DOHH2 (cell line): ENCODE measurements at regions not wholly inside any gene's neighbourhood (a gene's known extent, or its start where the extent isn't known, plus 50 kb on each side); places are given as distances from the start of the nearest gene placed in this dataset.

ENCODE experiments used
- H3F3A ChIP-seq: fragments of 200-600 bp; sonication (generic), shearing (Covaris generic); 2 replicates; pipeline ENCODE4 v1.6.0; 2016; ENCODE audit warnings: antibody characterized with exemption, mild to moderate bottlenecking; ENCODE audit not compliant: control insufficient read depth, insufficient read depth
- H3K27ac ChIP-seq: fragments of 200-600 bp; sonication (generic); 2 replicates; pipeline ENCODE4 v1.5.1; 2014; ENCODE audit warnings: low read depth, mild to moderate bottlenecking, low read length, moderate library complexity
- H3K27me3 ChIP-seq: fragments of 200-600 bp; sonication (generic); 2 replicates; pipeline ENCODE4 v1.6.1; 2014; ENCODE audit warnings: mild to moderate bottlenecking, low read length, mixed read lengths; ENCODE audit not compliant: control insufficient read depth
- H3K36me3 ChIP-seq: fragments of 200-600 bp; sonication (generic); 2 replicates; pipeline ENCODE4 v1.6.1; 2014; ENCODE audit warnings: mild to moderate bottlenecking, low read length, moderate library complexity, mixed read lengths; ENCODE audit not compliant: control insufficient read depth
- H3K4me1 ChIP-seq: fragments of 200-600 bp; sonication (generic); 2 replicates; pipeline ENCODE4 v1.6.1; 2014; ENCODE audit warnings: mild to moderate bottlenecking, low read length, mixed read lengths; ENCODE audit not compliant: control insufficient read depth
- H3K4me2 ChIP-seq: fragments of 200-600 bp; sonication (generic); 2 replicates; pipeline ENCODE4 v1.6.0; 2014; ENCODE audit warnings: mild to moderate bottlenecking, low read length, moderate library complexity
- H3K4me3 ChIP-seq: fragments of 200-600 bp; sonication (generic); 2 replicates; pipeline ENCODE4 v1.5.1; 2014; ENCODE audit warnings: mild to moderate bottlenecking, low read length, mixed read lengths
- H3K79me2 ChIP-seq: fragments of 200-600 bp; sonication (generic); 2 replicates; pipeline ENCODE4 v1.6.1; 2014; ENCODE audit warnings: mild to moderate bottlenecking, low read length, mixed read lengths; ENCODE audit not compliant: control insufficient read depth
- H3K9me2 ChIP-seq: fragments of 200-600 bp; sonication (generic); replicated peaks from 2 replicates; pipeline ENCODE4 v1.6.1; 2014; ENCODE audit warnings: mild to moderate bottlenecking, low read length, mixed read lengths; ENCODE audit not compliant: control insufficient read depth
- H3K9me3 ChIP-seq: fragments of 200-600 bp; sonication (generic); 2 replicates; pipeline ENCODE4 v1.6.1; 2014; ENCODE audit warnings: antibody characterized with exemption, low read length, mixed read lengths; ENCODE audit not compliant: control insufficient read depth, insufficient read depth
- H4K20me1 ChIP-seq: fragments of 200-600 bp; sonication (generic); 2 replicates; pipeline ENCODE4 v1.6.0; 2014; ENCODE audit warnings: low read depth, mild to moderate bottlenecking, antibody characterized with exemption, low read length, moderate library complexity; ENCODE audit not compliant: control insufficient read depth, insufficient read depth
- EZH2phosphoT487 ChIP-seq: fragments of 200-600 bp; sonication (generic); IDR thresholded peaks from 2 replicates; pipeline ENCODE4 v1.6.1; 2017; ENCODE audit warnings: borderline replicate concordance, mild to moderate bottlenecking, antibody characterized with exemption, low read length, moderate library complexity, mixed read lengths
- TF ChIP-seq, protein P1 (sequence below): fragments of 200-600 bp; sonication (generic); IDR thresholded peaks from one replicate; pipeline ENCODE4 v1.5.1; 2014; ENCODE audit warnings: antibody characterized with exemption, mild to moderate bottlenecking, low read depth, low read length; ENCODE audit not compliant: poor library complexity, severe bottlenecking

DNA sequence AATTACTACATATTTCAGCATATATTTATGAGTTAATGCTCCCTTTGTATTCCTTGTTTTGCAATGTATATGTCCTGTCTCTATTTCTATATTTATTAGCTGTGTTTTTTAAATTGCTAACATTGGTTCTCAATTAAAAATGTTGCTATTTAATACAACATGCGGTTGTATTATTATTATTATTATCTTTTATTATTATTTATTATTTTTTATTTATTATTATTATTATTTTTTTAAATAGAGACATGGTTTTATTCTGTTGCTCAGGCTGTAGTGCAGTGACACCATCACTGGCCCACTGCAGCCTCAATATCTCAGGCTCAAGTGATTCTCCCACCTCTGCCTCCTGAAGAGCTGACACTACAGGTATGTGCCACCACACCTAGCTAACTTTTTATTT lies 1005.9 kb upstream of the ADGRL3 start:
- H3F3A ChIP-seq: no peaks in the 10 kb centered on the region
- H3K9me3 ChIP-seq: no peaks in the 10 kb centered on the region
- no peaks in the 10 kb centered on the region for H3K36me3 ChIP-seq
- no peaks in the 10 kb centered on the region for H3K27me3 ChIP-seq
- H3K9me2 ChIP-seq: no peaks in the 10 kb centered on the region
- H3K79me2 ChIP-seq: no peaks in the 10 kb centered on the region
- no peak overlapping the region for H3K27ac ChIP-seq
- H3K4me2 ChIP-seq: no peak overlapping the region
- TF ChIP-seq EZH2phosphoT487: no peak
- TF ChIP-seq, protein P1, sequence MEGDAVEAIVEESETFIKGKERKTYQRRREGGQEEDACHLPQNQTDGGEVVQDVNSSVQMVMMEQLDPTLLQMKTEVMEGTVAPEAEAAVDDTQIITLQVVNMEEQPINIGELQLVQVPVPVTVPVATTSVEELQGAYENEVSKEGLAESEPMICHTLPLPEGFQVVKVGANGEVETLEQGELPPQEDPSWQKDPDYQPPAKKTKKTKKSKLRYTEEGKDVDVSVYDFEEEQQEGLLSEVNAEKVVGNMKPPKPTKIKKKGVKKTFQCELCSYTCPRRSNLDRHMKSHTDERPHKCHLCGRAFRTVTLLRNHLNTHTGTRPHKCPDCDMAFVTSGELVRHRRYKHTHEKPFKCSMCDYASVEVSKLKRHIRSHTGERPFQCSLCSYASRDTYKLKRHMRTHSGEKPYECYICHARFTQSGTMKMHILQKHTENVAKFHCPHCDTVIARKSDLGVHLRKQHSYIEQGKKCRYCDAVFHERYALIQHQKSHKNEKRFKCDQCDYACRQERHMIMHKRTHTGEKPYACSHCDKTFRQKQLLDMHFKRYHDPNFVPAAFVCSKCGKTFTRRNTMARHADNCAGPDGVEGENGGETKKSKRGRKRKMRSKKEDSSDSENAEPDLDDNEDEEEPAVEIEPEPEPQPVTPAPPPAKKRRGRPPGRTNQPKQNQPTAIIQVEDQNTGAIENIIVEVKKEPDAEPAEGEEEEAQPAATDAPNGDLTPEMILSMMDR: no peak
- no peak overlapping the region for H3K4me3 ChIP-seq
- no peaks in the 10 kb centered on the region for H3K4me1 ChIP-seq
- H4K20me1 ChIP-seq: no peaks in the 10 kb centered on the region

DNA sequence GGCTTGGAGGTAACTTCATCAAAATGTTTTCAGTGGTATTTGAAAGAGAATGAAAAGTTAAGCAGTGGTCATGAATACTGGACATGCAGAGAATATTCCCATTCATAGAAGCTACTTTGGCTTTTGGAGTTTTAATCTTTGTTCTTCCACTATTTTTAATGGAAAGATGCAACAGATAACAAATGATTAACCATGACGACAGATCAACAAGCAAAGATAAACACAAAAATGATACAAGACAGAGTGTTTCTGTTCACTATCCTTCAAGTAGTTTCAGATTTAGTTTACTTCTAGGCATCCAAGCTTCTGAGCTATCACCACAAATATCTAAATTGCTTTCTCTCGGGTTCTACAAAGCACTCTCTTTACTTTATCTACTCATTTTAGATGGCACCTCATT lies 1004.9 kb upstream of the ADGRL3 start:
- Histone ChIP-seq H3K4me3 (no peak overlapping the region), H3F3A (no peaks in the 10 kb centered on the region), H3K79me2 (no peaks in the 10 kb centered on the region), H3K4me1 (no peaks in the 10 kb centered on the region), H4K20me1 (no peaks in the 10 kb centered on the region), H3K27ac (no peak overlapping the region), H3K9me2 (no peaks in the 10 kb centered on the region), H3K4me2 (no peak overlapping the region), H3K9me3 (no peaks in the 10 kb centered on the region), H3K27me3 (no peaks in the 10 kb centered on the region), H3K36me3 (no peaks in the 10 kb centered on the region)
- TF ChIP-seq, protein P1: no peak

DNA sequence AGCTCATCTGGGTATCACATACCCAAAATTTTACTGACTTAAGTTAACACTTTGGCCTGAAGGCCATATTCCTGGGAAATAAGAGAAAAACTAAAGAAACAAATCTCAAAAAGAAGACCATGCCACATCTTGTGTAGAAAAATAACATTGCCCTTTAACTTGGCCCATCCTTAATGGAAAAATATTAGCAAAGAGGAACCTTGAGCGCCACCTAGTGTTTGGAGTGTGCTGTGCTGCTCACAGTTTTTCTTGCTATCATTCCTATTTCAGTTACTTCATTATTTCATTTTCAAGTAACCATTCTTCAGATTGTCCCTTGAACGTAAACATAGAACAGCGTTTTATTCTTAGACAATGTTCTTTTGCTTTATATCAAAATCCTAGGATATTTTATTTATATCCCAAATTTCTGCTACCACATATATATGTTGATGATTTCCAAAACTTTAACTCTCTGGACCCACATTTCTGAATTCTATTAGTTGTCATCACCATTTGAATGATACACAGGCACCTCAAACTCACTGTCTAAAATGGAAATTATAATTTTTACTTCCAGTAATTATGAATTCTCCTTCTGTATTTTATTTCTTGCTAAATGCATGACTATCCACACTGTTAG lies 999.0 kb upstream of the ADGRL3 start:
- Histone ChIP-seq H3K79me2 (no peaks in the 10 kb centered on the region), H3F3A (no peaks in the 10 kb centered on the region), H3K27me3 (no peaks in the 10 kb centered on the region), H3K9me2 (no peaks in the 10 kb centered on the region), H4K20me1 (no peaks in the 10 kb centered on the region), H3K4me1 (no peaks in the 10 kb centered on the region), H3K4me3 (no peak overlapping the region), H3K4me2 (no peak overlapping the region), H3K36me3 (no peaks in the 10 kb centered on the region), H3K27ac (no peak overlapping the region), H3K9me3 (no peaks in the 10 kb centered on the region)
- TF ChIP-seq, protein P1: peak; percentile 88
- no peak for TF ChIP-seq EZH2phosphoT487
